GM10266 (cell line): ENCODE measurements at regions not wholly inside any gene's neighbourhood (a gene's known extent, or its start where the extent isn't known, plus 50 kb on each side); places are given as distances from the start of the nearest gene placed in this dataset.

Experiments
- DNase-seq: peaks from one replicate; pipeline ENCODE4 v3.0.0; 2012; ENCODE audit errors: extremely low spot score
- TF ChIP-seq, protein P1 (sequence below): IDR thresholded peaks from 2 replicates; pipeline ENCODE4 v1.5.1; 2012; ENCODE audit warnings: mild to moderate bottlenecking, low read depth; ENCODE audit not compliant: control insufficient read depth, insufficient read depth; ENCODE audit errors: missing control alignments

GRCh38 chr1:58155418-58156123, 391.0 kb downstream of the OMA1 start:
- TF ChIP-seq, protein P1, sequence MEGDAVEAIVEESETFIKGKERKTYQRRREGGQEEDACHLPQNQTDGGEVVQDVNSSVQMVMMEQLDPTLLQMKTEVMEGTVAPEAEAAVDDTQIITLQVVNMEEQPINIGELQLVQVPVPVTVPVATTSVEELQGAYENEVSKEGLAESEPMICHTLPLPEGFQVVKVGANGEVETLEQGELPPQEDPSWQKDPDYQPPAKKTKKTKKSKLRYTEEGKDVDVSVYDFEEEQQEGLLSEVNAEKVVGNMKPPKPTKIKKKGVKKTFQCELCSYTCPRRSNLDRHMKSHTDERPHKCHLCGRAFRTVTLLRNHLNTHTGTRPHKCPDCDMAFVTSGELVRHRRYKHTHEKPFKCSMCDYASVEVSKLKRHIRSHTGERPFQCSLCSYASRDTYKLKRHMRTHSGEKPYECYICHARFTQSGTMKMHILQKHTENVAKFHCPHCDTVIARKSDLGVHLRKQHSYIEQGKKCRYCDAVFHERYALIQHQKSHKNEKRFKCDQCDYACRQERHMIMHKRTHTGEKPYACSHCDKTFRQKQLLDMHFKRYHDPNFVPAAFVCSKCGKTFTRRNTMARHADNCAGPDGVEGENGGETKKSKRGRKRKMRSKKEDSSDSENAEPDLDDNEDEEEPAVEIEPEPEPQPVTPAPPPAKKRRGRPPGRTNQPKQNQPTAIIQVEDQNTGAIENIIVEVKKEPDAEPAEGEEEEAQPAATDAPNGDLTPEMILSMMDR = peak; percentile 52
- DNase-seq = no peak

DNA sequence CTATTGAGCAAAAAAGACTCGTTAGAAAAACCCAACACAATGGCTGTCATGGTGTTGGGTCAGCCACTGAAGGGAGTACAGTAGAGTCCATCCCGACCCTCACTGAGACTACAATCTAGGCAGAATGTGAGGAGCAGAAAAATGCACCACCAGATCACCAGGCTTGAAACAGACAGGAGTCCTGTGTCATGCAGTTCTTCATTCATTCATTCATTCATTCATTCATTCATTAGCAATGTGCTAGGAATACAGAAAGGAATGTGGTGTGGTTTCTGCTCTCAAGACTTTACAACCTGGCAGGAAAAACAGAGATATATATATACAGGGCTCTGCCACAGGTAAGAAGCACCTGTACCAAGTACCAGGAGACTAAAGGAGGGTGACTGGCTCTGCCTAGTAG, 392.3 kb downstream of the OMA1 start:
- TF ChIP-seq, protein P1 = no peak
- DNase-seq = no peak

DNA sequence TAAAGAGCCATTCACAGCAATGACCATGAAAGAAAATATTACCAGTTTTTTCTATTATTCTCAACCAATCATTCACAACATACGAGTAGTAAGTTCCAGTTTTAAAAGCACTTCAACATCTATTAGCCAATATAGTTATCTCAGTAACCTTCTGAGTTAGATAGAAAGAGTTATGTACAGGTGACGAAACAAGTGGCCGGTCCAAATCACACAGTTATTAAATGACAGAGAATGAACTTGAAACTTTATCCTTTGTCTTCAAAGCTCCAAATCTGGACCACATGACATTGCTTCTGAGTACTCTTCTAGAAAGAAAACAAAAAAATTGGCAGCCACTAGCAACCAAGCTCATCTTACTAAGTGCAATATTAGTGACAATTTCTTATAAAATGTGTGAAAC, 393.8 kb downstream of the OMA1 start:
- TF ChIP-seq, protein P1 = no peak
- no peak for DNase-seq

GRCh38 chr1:58149271-58149812, 397.2 kb downstream of the OMA1 start:
- TF ChIP-seq, protein P1 = no peak
- DNase-seq = no peak

GRCh38 chr1:58144698-58145270, 401.7 kb downstream of the OMA1 start:
- TF ChIP-seq, protein P1 = no peak
- no peak for DNase-seq

DNA sequence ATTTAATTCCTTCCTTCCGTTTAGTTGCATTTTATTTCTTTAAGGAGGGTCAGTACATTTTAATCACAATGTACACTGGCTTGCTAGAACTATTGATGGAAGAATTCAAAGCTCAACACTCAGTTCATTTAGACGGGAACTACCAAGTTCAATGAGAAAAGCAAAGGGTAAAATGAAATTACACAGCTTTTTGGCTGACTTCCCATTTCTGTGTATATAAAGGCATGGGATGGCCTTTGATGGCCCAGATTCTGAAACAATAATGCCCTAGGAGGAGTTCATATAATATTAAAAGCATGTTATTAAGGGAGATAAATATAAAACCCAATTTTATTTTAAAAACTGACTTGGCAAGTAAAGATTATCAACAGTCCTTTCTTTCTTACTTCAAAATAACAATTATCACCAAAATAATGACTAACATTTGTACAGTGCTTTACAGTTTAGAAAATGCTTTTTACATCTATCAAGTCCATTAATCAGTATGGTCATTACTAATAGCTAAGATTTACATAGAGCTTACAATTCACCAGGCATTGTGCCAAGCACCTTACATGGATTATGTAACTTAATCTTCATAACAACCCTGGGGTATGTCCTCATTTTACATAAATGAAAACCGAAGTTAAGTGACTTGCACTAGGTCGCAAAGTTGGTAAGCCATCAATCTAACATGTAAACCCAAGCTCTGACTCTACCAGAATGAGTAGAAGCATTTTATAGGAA, 402.4 kb downstream of the OMA1 start:
- TF ChIP-seq, protein P1 = no peak
- no peak for DNase-seq
